Omental fat pad (tissue), 3 donors: ENCODE measurements at regions not wholly inside any gene's neighbourhood (a gene's known extent, or its start where the extent isn't known, plus 50 kb on each side); places are given as distances from the start of the nearest gene placed in this dataset.
"Not testable (repeated sequence)": the region's sequence is repeated elsewhere in the genome, so short reads cannot be mapped to it uniquely, and the experiment has no call there.

Experiments
- ATAC-seq: fragments of 150-250 bp; one replicate; pipeline ENCODE4 v1.9.1; 2016; ENCODE audit warnings: mild to moderate bottlenecking, moderate library complexity; ENCODE audit not compliant: low FRiP score
- DNase-seq: peaks from one replicate; pipeline ENCODE4 v3.0.0-alpha.2; 2019; ENCODE audit warnings: low spot score
- TF ChIP-seq, protein P1 (sequence below), 3 donors: fragments of 450-650 bp; IDR thresholded peaks; one replicate each; pipeline ENCODE4 v1.5.1; 2016 to 2017; ENCODE audit warnings: antibody characterized with exemption in 3 of 3, mild to moderate bottlenecking in 3 of 3, moderate library complexity in 2 of 3

DNA sequence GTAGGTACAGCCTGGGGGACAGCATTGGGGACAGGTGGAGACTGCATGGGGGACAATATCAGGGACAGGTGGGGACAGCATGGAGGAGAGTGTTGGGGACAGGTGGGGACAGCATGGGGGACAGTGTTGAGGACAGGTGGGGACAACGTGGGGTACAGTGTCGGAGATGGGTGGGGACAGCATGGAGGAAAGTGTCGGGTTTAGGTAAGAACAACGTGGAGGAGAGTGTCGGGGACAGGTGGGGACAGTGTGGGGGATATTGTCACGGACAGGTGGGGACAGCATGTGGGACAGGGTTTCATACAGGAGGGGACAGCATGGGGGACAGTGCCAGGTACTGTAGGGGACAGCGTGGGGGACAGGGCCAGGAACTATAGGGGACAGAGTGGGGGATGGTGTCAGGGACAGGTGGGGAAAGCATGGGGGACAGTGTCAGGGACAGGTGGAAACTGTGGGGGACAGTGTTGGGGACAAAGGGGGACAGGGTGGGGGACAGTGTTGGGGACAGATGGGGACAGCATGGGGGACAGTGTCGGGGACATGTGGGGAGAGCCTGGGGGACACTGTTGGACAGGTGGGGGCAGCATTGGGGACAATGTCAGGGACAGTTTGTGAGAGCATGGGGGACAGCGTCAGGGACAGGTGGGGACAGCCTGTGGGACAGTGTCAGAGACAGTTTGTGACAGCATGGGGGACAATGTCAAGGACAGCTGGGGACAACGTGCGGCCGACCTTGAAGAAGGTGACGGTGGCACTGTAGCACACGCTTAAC lies 213.1 kb downstream of the TMEM121 start:
- no peak for DNase-seq
- TF ChIP-seq, protein P1, sequence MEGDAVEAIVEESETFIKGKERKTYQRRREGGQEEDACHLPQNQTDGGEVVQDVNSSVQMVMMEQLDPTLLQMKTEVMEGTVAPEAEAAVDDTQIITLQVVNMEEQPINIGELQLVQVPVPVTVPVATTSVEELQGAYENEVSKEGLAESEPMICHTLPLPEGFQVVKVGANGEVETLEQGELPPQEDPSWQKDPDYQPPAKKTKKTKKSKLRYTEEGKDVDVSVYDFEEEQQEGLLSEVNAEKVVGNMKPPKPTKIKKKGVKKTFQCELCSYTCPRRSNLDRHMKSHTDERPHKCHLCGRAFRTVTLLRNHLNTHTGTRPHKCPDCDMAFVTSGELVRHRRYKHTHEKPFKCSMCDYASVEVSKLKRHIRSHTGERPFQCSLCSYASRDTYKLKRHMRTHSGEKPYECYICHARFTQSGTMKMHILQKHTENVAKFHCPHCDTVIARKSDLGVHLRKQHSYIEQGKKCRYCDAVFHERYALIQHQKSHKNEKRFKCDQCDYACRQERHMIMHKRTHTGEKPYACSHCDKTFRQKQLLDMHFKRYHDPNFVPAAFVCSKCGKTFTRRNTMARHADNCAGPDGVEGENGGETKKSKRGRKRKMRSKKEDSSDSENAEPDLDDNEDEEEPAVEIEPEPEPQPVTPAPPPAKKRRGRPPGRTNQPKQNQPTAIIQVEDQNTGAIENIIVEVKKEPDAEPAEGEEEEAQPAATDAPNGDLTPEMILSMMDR (IDR thresholded peaks at IDR 0.05), result no peak
- no peak for ATAC-seq

DNA sequence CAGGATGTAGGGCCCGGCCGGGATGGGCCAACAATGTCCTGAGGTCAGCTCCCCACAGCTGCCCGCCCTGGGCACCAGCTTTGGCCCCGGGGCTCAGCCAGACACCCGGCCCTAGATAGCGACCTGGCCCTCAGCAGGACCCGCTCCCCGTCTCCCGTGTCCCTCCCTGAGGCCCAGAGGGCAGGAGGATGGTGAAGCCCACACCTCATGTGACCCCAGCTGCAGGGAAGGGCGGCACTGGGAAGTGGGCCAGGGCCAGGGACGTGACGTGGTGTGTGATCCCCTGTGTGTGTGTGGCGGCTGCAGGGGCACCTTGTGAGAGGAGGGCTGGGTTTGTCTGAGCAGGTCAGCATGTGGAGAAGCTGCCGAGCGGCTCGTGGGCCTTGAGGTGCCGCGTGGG lies 213.9 kb downstream of the TMEM121 start:
- not testable (repeated sequence) for ATAC-seq, DNase-seq

DNA sequence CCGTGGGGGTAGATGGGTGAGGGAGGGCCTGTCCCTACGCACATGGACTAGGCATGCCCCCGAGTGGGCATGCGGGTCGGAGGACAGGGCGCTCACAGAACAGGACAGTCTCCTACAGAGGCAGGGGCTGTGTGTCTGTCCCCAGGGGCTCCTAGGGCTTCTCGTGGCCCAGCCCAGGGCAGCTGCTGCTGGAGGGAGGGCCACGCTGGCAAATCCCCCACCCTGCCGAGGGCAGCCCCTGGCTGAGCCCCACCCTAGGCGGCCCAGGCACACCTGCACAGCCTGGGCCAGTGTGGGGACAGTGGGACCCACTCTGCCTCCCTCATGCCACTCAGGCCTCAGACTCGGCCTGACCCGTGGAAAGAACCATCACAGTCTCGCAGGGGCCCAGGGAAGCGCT lies 214.6 kb downstream of the TMEM121 start:
- not testable (repeated sequence) for DNase-seq, ATAC-seq

DNA sequence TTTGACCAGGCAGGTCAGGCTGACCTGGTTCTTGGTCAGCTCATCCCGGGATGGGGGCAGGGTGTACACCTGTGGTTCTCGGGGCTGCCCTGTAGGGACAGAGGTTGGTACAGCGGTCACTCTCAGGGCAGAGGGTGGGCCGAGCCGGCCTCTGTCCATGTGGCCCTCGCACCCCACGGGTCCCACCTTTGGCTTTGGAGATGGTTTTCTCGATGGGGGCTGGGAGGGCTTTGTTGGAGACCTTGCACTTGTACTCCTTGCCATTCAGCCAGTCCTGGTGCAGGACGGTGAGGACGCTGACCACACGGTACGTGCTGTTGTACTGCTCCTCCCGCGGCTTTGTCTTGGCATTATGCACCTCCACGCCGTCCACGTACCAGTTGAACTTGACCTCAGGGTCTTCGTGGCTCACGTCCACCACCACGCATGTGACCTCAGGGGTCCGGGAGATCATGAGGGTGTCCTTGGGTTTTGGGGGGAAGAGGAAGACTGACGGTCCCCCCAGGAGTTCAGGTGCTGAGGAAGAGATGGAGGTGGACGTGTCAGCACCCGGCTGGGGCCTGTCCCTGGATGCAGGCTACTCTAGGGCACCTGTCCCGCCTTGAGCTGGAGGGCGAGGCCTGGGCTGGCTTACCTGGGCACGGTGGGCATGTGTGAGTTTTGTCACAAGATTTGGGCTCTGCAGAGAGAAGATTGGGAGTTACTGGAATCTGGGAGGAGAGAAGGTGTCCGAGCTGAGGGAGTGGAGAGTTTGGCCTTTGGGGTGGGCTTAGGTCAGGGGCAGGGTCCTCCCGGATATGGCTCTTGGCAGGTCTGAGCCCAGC lies 215.5 kb downstream of the TMEM121 start:
- ATAC-seq, result not testable (repeated sequence)
- DNase-seq, result peak; percentile 10

DNA sequence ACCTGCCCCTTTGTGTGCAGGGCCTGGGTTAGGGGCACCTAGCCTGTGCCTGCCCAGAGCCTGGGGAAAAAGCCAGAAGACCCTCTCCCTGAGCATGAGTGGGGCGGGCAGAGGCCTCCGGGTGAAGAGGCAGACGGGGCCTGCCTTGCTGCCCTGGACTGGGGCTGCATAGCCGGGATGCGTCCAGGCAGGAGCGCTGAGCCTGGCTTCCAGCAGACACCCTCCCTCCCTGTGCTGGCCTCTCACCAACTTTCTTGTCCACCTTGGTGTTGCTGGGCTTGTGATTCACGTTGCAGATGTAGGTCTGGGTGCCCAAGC lies 216.1 kb downstream of the TMEM121 start:
- ATAC-seq, result no peak
- TF ChIP-seq, protein P1 (IDR thresholded peaks at IDR 0.05), result no peak
- DNase-seq, result no peak

DNA sequence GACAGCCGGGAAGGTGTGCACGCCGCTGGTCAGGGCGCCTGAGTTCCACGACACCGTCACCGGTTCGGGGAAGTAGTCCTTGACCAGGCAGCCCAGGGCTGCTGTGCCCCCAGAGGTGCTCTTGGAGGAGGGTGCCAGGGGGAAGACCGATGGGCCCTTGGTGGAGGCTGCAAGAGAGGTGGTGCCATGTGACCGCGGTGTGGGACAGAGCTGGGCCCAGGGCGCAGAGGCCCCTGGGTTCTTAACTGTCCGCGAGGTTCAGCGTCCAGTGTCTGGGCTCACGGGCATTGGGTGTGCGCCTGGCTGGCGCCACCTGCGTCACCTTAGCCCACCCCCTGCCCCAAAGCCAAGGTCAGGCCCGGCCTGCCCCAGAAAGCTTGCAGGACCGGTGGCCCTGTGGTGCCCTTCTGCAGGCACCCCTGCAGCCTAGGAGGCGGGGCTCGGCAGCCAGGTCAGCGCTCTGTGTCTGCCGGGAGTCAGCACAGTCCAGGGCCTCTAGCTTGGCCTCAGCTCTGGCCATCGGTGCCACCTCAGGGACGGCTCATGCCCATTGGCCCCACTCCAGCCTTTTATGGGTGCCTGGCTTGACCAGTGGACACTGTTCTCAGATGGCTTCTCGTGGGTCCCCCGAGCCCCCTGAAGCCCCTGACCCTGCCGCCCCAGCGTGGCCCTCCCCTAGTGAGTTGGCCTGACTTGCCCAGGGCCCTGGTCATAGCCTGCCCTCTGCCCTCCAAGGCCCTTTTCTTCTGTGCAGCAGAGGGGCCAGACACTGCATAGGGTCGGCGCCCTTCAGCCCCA lies 216.7 kb downstream of the TMEM121 start:
- DNase-seq (peak; percentile 16), ATAC-seq (peak; percentile 43)

DNA sequence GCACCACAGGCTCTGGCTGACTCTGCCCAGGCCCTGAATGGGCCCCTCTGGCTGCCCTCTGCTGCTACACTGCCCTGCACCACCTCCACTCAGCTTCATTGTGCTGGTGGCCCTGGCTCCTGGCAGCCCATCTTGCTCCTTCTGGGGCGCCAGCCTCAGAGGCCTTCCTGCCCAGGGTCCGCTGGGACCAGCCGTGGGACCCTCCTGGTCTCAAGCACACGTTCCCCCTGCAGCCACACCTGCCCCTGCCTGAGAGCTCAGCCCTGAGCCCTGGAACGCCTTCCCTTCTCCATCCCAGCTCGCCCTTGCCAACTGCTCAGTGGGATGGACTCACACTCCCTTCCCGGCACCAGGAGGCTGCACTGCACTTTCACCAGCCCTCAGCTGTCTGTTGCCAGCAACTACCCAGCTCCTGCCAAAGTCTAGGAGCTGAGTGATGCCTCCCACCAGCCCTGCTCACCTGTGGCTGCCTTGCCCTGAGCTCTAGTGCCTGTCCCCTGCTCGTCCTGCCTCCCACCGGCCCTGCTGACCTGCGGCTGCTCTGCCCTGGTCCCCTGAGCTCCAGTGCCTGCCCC lies 217.9 kb downstream of the TMEM121 start:
- peak; percentile 67 for ATAC-seq
- peak; percentile 9 for DNase-seq

DNA sequence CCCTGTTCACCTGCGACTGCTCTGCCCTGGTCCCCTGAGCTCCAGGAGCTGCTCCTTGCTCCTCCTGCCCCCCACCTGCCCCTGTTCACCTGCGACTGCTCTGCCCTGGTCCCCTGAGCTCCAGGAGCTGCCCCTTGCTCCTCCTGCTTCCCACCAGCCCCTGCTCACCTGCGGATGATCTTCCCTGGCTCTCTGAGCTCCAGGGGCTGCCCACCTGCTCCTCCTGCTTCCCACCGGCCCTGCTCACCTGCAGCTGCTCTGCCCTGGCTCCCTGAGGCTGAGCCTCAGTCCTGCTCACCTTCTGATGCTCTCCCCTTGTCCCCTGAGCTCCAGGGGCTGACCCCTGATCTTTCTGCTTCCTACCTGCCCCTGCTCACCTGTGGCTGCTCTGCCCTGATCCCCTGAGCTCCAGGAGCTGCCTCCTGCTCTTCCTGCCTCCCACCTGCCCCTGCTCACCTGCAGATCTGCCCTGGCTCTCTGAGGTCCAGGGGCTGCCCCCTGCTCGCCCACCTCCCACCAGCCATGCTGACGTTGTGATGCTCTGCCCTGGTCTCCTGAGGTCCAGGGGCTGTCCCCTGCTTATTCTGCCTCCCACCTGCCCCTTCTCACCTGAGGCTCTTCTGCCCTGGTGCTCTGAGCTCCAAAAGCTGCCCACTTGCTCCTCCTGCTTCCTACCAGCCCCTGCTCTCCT lies 219.2 kb downstream of the TMEM121 start:
- DNase-seq, result peak; percentile 4
- ATAC-seq, result no peak
- TF ChIP-seq, protein P1 (IDR thresholded peaks at IDR 0.05), result no peak

DNA sequence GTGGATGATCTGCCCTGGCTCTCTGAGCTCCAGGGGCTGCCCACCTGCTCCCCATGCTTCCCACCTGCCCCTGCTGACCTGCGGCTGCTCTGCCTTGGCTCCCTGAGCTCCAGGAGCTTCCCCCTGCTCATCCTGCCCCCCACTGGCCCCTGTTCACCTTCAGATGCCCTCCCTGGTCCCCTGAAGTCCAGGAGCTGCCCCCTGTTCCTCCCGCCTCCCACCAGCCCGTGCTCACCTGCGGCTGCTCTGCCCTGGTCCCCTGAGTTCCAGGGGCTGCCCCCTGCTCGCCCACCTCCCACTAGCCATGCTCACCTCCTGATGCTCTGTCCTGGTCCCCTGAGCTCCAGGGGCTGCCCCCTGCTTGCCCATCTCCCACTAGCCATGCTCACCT lies 219.7 kb downstream of the TMEM121 start:
- ATAC-seq (no peak), DNase-seq (no peak)
- TF ChIP-seq, protein P1 (IDR thresholded peaks at IDR 0.05), result no peak

DNA sequence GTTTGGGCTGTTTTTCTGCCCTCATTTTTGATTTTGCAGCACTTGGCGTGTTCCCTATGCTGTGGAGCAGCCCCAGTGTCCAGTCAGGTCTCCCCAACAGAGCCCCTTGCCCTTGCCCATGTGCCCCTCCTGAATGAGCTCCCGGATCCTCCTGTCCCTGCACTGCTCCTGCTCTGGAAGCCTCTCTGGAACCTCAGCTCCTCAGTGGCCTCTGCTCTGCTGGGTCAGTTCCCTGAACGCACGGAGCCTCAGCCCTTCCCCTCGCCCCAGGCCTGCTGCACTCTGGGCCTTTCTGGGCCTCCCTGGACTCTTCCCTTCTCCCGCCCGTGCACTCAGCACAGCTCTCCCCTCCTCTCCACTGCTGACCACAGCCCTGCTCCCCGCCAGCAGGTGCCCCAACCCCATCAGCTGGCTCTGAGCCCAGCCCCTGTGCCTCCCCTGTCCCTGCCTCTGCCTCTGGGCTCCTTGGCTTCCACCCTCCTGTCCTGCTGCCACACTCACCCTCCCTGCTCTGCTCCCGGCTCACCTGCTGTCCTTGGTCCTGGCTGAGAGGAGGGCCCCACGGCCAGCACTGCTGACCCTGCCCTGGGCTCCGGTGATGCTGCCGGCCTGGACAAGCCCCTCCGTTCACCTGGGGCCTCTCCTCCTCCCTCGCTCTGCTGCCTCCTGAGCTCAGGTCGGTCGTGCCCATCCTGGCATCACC lies 220.6 kb downstream of the TMEM121 start:
- not testable (repeated sequence) for DNase-seq
- peak; percentile 40 for ATAC-seq

DNA sequence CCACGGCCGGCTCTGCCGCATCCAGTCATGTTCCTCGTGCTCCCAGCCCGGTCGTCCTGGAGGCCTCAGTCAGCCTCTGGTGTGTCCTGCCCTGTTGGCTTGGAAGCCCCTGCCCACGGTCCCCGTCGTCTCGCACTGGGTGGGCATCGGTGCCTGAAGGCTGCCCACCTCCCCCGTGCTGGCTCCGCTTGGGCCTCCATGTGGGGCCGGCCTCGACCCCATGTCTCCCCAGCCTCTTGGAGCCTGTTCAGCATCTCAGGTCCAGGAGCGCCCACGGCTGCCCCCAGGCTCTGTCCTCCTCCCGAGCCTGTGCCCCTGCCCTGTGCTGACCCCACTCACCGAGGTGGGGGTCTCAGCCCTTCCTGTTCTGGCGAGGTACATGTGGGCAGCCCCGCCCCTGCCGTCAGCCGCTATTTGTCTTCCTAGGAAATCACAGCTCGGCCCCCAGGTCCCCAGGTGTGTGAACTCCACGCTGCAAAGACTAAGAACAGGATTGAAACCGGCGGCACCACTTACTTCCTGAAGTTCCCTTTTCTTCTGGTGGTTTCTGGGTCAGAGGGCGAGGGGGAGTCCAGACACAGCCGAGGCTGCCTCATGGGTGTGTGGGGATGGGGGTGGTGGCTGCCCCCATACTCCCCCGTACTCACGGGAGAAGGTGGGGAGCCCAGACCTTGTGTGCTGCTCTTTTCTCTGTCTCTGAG lies 221.3 kb downstream of the TMEM121 start:
- peak; percentile 6 for ATAC-seq

More for the DNA sequence above, 221.3 kb downstream of the TMEM121 start:
- not testable (repeated sequence) for DNase-seq
